Spleen (tissue), 7 donors: ENCODE measurements at regions not wholly inside any gene's neighbourhood (a gene's known extent, or its start where the extent isn't known, plus 50 kb on each side); places are given as distances from the start of the nearest gene placed in this dataset.

Experiments
- POLR2A ChIP-seq, 3 donors: fragments of 450-650 bp; IDR thresholded peaks; one replicate each; pipeline ENCODE4 v1.5.1; 2017; ENCODE audit warnings: antibody characterized with exemption in 3 of 3, mild to moderate bottlenecking in 1 of 3
- POLR2AphosphoS5 ChIP-seq, 3 donors: sonication (generic); formaldehyde crosslinking; IDR thresholded peaks; one replicate each; pipeline ENCODE4 v1.5.1; 2017; ENCODE audit warnings: antibody characterized with exemption in 3 of 3
- TF ChIP-seq, protein P1 (sequence below), 11 experiments: fragments of 200-600 bp in 7 of 11; fragments of 450-650 bp in 4 of 11; sonication (generic) in 4 of 11; IDR thresholded peaks in 8 of 11; conservative IDR thresholded peaks in 3 of 11; 1 replicate in 7 of 11; 2 replicates in 4 of 11; pipeline versions ENCODE4 v1.4.0 to v1.8.0; 2016 to 2021; ENCODE audit warnings: antibody characterized with exemption in 11 of 11, inconsistent platforms in 4 of 11, mild to moderate bottlenecking in 1 of 11
- donor health status: DM: no; HTN: no; CAD: no; lungs with moderate emphysema.
- donor health status: DM: no; HTN: no; CAD: no.
- donor health status: DM: no; HTN: no; CAD: no.

DNA sequence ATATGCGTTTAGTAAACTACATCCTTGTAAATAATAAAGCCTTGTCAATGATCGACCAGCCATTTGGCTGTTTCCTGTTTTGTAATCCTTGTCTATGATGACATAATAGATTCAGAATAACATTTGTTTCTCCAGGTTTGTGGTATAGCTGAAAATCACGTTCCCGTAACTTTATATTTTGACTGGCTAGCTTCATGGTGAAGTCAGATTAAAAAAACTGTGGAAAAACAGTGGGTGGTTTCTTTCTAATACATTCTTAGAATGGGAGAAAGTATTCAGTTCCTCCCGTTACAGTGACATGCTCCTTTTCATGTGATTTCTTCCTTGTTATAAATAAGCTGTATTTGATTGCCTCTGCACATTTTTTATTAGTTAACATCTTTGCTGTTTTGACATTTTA lies 366.9 kb downstream of the NYAP2 start:
- TF ChIP-seq, protein P1, sequence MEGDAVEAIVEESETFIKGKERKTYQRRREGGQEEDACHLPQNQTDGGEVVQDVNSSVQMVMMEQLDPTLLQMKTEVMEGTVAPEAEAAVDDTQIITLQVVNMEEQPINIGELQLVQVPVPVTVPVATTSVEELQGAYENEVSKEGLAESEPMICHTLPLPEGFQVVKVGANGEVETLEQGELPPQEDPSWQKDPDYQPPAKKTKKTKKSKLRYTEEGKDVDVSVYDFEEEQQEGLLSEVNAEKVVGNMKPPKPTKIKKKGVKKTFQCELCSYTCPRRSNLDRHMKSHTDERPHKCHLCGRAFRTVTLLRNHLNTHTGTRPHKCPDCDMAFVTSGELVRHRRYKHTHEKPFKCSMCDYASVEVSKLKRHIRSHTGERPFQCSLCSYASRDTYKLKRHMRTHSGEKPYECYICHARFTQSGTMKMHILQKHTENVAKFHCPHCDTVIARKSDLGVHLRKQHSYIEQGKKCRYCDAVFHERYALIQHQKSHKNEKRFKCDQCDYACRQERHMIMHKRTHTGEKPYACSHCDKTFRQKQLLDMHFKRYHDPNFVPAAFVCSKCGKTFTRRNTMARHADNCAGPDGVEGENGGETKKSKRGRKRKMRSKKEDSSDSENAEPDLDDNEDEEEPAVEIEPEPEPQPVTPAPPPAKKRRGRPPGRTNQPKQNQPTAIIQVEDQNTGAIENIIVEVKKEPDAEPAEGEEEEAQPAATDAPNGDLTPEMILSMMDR (IDR thresholded peaks at IDR 0.05 in 8 of 11, conservative IDR thresholded peaks at IDR 0.05 in 3 of 11) = no peak
- TF ChIP-seq POLR2AphosphoS5 (IDR thresholded peaks at IDR 0.05) = no peak
- no peak for TF ChIP-seq POLR2A (IDR thresholded peaks at IDR 0.05)
